Neutrophil (primary cell): ENCODE measurements at regions not wholly inside any gene's neighbourhood (a gene's known extent, or its start where the extent isn't known, plus 50 kb on each side); places are given as distances from the start of the nearest gene placed in this dataset.
"Not testable (repeated sequence)": the region's sequence is repeated elsewhere in the genome, so short reads cannot be mapped to it uniquely, and the experiment has no call there.

Experiments used
- H3K27ac ChIP-seq: fragments of 200-600 bp; sonication (generic); 2 replicates; pipeline ENCODE4 v1.5.1; 2016; ENCODE audit warnings: mild to moderate bottlenecking, moderate library complexity
- H3K27me3 ChIP-seq: fragments of 200-600 bp; sonication (generic); 2 replicates; pipeline ENCODE4 v1.6.0; 2016; ENCODE audit warnings: mild to moderate bottlenecking
- H3K36me3 ChIP-seq: fragments of 200-600 bp; sonication (generic); 2 replicates; pipeline ENCODE4 v1.5.1; 2017
- H3K4me1 ChIP-seq, 2 experiments: fragments of 200-600 bp in 1 of 2; sonication (generic) in 1 of 2; 1 replicate in 1 of 2; 2 replicates in 1 of 2; pipeline versions ENCODE4 v1.5.1 to v1.6.1; 2013 to 2016; ENCODE audit warnings: low read depth in 1 of 2, low read length in 1 of 2, mild to moderate bottlenecking in 1 of 2, moderate library complexity in 1 of 2; ENCODE audit not compliant: control insufficient read depth in 1 of 2, insufficient read depth in 1 of 2
- H3K4me3 ChIP-seq, 2 experiments: fragments of 200-600 bp in 1 of 2; sonication (generic) in 1 of 2; 1 replicate in 1 of 2; 2 replicates in 1 of 2; pipeline ENCODE4 v1.5.1; 2013 to 2016; ENCODE audit warnings: low read depth in 1 of 2, low read length in 1 of 2, mild to moderate bottlenecking in 1 of 2, moderate library complexity in 1 of 2
- H3K9me3 ChIP-seq: fragments of 200-600 bp; sonication (generic); 2 replicates; pipeline ENCODE4 v1.5.1; 2016
- CTCF ChIP-seq: fragments of 200-600 bp; sonication (generic); IDR thresholded peaks from 2 replicates; pipeline ENCODE4 v1.5.1; 2016; ENCODE audit warnings: antibody characterized with exemption

- Histone ChIP-seq H3K4me1 (peaks cover 31 to 44% of the 10 kb centered on the region in 2 experiments), H3K36me3 (no peaks in the 10 kb centered on the region), H3K27me3 (no peaks in the 10 kb centered on the region), H3K27ac (peak overlapping the region; percentile 91), H3K9me3 (no peaks in the 10 kb centered on the region), H3K4me3 (peak overlapping the region; percentile 31 to 41)
- TF ChIP-seq CTCF = no peak
Measured at GRCh38 chr10:3654980-3655379, 130.0 kb downstream of the KLF6 start.

GRCh38 chr10:3654496-3654895 is 130.5 kb downstream of the KLF6 start:
- peak overlapping the region in 1 of 2 experiments; percentile 41 for H3K4me3 ChIP-seq
- no peaks in the 10 kb centered on the region for H3K9me3 ChIP-seq
- peaks cover 31 to 44% of the 10 kb centered on the region in 2 experiments for H3K4me1 ChIP-seq
- H3K36me3 ChIP-seq = no peaks in the 10 kb centered on the region
- no peak for TF ChIP-seq CTCF
- peak overlapping the region; percentile 91 for H3K27ac ChIP-seq
- no peaks in the 10 kb centered on the region for H3K27me3 ChIP-seq

GRCh38 chr10:3653303-3653702 is 131.7 kb downstream of the KLF6 start:
- H3K27ac ChIP-seq = peak overlapping the region; percentile 54
- not testable (repeated sequence) for H3K4me3 ChIP-seq, H3K36me3 ChIP-seq, H3K9me3 ChIP-seq, H3K27me3 ChIP-seq
- H3K4me1 ChIP-seq = peaks cover 31 to 44% of the 10 kb centered on the region in 2 experiments

- Histone ChIP-seq H3K36me3 (no peaks in the 10 kb centered on the region), H3K9me3 (no peaks in the 10 kb centered on the region), H3K27ac (peak overlapping the region; percentile 54), H3K27me3 (no peaks in the 10 kb centered on the region), H3K4me1 (peaks cover 31 to 44% of the 10 kb centered on the region in 2 experiments), H3K4me3 (no peak overlapping the region)
- TF ChIP-seq CTCF = no peak
Measured at GRCh38 chr10:3652886-3653285, 132.1 kb downstream of the KLF6 start.

GRCh38 chr10:3651969-3652653 is 132.9 kb downstream of the KLF6 start:
- Histone ChIP-seq H3K4me3 (no peak overlapping the region), H3K4me1 (peaks cover 31 to 42% of the 10 kb centered on the region in 2 experiments), H3K27me3 (no peaks in the 10 kb centered on the region), H3K9me3 (no peaks in the 10 kb centered on the region), H3K36me3 (no peaks in the 10 kb centered on the region), H3K27ac (no peak overlapping the region)
- TF ChIP-seq CTCF = no peak

- TF ChIP-seq CTCF = no peak
- H3K36me3 ChIP-seq = no peaks in the 10 kb centered on the region
- H3K4me3 ChIP-seq = no peak overlapping the region
- H3K27me3 ChIP-seq = no peaks in the 10 kb centered on the region
- no peaks in the 10 kb centered on the region for H3K9me3 ChIP-seq
- peaks cover 5 to 7% of the 10 kb centered on the region in 2 experiments for H3K4me1 ChIP-seq
- no peak overlapping the region for H3K27ac ChIP-seq
Measured at GRCh38 chr10:3648576-3648975, 136.4 kb downstream of the KLF6 start.
